Epidermal melanocyte (primary cell): ENCODE measurements at regions not wholly inside any gene's neighbourhood (a gene's known extent, or its start where the extent isn't known, plus 50 kb on each side); places are given as distances from the start of the nearest gene placed in this dataset.
A peak's percentile ranks its signal among the peaks of the same experiment; 100 is the strongest.
"Not testable (repeated sequence)": the region's sequence is repeated elsewhere in the genome, so short reads cannot be mapped to it uniquely, and the experiment has no call there.

Experiments used
- DNase-seq: peaks from one replicate; pipeline ENCODE4 v3.0.0; 2011; ENCODE audit warnings: low spot score; ENCODE audit not compliant: insufficient read length

- no peak for DNase-seq
These were observed 342.6 kb downstream of the NSUN3 start for GRCh38 chr3:94405258-94406035.

- no peak for DNase-seq
These were observed 343.7 kb downstream of the NSUN3 start for GRCh38 chr3:94406595-94406994.

- DNase-seq, result not testable (repeated sequence)
These were observed 350.1 kb downstream of the NSUN3 start for GRCh38 chr3:94412936-94413335.

GRCh38 chr3:94413336-94414108 lies 350.7 kb downstream of the NSUN3 start:
- DNase-seq, result no peak

- DNase-seq, result no peak
These were observed 351.6 kb downstream of the NSUN3 start for GRCh38 chr3:94414418-94414817.

GRCh38 chr3:94416768-94417167 lies 353.9 kb downstream of the NSUN3 start:
- DNase-seq, result no peak

- no peak for DNase-seq
These were observed 355.1 kb downstream of the NSUN3 start for GRCh38 chr3:94417963-94418455.

GRCh38 chr3:94420931-94421330 lies 358.1 kb downstream of the NSUN3 start:
- DNase-seq, result no peak

- no peak for DNase-seq
These were observed 360.7 kb downstream of the NSUN3 start for GRCh38 chr3:94423578-94423977.

- DNase-seq, result peak; percentile 21
These were observed 366.7 kb downstream of the NSUN3 start for GRCh38 chr3:94429517-94429916.

GRCh38 chr3:94431876-94432570 lies 369.2 kb downstream of the NSUN3 start:
- no peak for DNase-seq

- no peak for DNase-seq
These were observed 370.9 kb downstream of the NSUN3 start for GRCh38 chr3:94433811-94434210.

- DNase-seq, result no peak
These were observed 378.1 kb downstream of the NSUN3 start for GRCh38 chr3:94440767-94441493.

- DNase-seq, result no peak
These were observed 378.6 kb downstream of the NSUN3 start for GRCh38 chr3:94441494-94441847.

- DNase-seq, result no peak
These were observed 391.0 kb downstream of the NSUN3 start for GRCh38 chr3:94453864-94454263.

- DNase-seq, result no peak
These were observed 396.3 kb downstream of the NSUN3 start for GRCh38 chr3:94459167-94459566.

- DNase-seq, result no peak
These were observed 398.1 kb downstream of the NSUN3 start for GRCh38 chr3:94460931-94461330.

GRCh38 chr3:94462931-94463330 lies 400.1 kb downstream of the NSUN3 start:
- no peak for DNase-seq

- no peak for DNase-seq
These were observed 409.6 kb downstream of the NSUN3 start for GRCh38 chr3:94472511-94472910.

- DNase-seq, result no peak
These were observed 418.5 kb downstream of the NSUN3 start for GRCh38 chr3:94481226-94481898.

GRCh38 chr3:94482686-94483085 lies 419.8 kb downstream of the NSUN3 start:
- DNase-seq, result no peak
